ENCODE measurements at regions not wholly inside any gene's neighbourhood (a gene's known extent, or its start where the extent isn't known, plus 50 kb on each side); places are given as distances from the start of the nearest gene placed in this dataset.

- DNase-seq (ENCODE audit: low read depth) = no peak
Measured at GRCh38 chr13:65882810-65883209, 1347.3 kb downstream of the PCDH9 start.

- no peak for DNase-seq (ENCODE audit: low read depth)
Measured at GRCh38 chr13:65881561-65882155, 1348.5 kb downstream of the PCDH9 start.

DNA sequence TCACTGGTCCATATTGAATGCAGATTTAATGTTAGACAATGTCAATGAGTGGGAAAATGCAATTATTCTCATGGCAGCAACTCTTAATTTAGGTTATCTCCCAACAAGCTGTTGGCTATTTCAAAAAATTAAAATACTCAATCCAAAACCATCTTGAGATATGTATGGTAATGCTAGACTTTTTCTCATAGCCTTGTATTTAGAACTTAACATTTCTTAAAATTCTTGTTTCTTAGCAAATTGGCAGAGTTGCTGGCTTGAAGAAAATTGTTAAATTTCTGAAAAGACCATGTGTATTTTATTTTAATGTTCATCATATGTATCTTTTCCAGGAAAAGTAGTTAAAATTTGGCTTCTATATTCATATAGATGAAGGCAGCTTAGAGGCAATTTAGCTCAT is 1355.1 kb downstream of the PCDH9 start:
- DNase-seq (ENCODE audit: low read depth) = no peak

DNA sequence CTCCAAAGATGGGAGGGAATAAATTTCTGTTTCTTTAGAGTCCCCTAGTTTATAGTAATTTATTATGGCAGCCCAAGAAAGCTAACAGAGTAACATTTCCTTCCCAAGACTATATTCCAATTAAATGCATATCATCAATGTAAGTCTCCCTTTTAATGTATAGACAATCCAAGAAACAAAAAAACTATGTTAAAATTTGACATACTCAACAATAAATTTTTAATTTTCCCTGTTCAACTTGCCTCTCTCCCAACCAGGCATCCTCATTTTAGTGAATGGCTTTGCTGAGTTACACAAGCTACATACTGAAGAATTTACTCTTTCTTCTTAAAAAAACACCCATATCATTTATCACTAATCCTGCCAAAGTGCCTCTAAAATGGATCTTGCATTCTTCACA is 1357.7 kb downstream of the PCDH9 start:
- DNase-seq (ENCODE audit: low read depth) = no peak

- no peak for DNase-seq (ENCODE audit: low read depth)
Measured at GRCh38 chr13:65868884-65869283, 1361.3 kb downstream of the PCDH9 start.

DNA sequence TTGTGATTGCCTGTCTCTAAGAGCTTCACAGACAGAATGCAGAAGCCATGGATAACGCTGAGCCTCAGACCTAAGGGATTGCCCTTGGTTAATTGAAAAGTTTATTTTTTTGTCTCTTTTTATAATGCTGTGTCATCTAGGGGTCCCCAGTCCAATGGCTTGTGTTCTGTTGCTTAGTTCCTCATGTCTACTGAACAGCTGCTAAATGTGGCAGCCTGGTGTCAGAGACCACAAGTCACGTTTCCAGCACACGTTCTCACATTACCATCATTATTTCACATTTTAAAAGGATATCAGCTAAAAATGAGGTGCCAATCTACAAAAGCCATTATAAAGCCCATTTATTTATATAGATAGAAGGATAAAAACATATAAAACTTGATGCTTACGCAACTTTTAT is 1362.0 kb downstream of the PCDH9 start:
- no peak for DNase-seq (ENCODE audit: low read depth)

- no peak for DNase-seq (ENCODE audit: low read depth)
Measured at GRCh38 chr13:65866138-65866537, 1364.0 kb downstream of the PCDH9 start.

- DNase-seq (ENCODE audit: low read depth) = no peak
Measured at GRCh38 chr13:65865206-65865605, 1364.9 kb downstream of the PCDH9 start.

DNA sequence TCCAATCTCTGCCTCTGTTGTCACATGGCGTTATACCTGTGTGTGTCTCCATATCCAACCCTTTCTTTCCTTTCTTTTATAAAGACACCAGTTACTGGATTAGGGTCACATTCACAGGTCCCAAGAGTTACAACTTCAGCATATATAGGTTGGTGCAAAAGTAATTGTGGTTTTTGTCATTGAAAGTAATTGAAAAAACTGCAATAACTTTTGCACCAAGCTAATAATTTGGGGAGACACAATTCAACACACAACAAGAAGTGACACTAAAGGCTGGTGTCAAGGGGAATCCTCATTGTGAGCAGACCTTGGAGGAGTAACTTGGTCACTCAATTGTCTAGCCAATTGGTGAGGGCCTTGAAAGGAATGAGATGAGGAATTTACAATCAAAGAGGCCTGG is 1366.1 kb downstream of the PCDH9 start:
- DNase-seq (ENCODE audit: low read depth) = no peak

DNA sequence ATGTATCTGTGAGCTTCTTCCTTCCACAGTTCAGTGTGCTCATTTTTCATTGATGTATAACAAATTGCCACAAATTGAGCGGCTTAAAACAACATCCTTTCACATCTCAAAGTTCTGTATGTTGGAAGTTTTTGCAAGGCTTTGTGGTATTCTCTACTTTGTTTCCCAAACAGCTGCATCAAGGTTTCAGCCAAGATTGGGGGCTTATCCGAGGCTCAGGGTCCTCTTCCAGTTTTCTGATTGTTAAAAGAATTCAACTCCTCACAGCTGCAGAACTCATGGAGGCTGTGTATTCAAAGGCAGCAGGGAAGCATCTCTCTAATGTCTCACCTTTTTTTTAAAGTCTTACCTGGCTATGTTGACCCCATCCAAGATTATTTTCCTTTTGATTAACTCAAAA is 1369.8 kb downstream of the PCDH9 start:
- no peak for DNase-seq (ENCODE audit: low read depth)

- no peak for DNase-seq (ENCODE audit: low read depth)
Measured at GRCh38 chr13:65857942-65858565, 1372.1 kb downstream of the PCDH9 start.

DNA sequence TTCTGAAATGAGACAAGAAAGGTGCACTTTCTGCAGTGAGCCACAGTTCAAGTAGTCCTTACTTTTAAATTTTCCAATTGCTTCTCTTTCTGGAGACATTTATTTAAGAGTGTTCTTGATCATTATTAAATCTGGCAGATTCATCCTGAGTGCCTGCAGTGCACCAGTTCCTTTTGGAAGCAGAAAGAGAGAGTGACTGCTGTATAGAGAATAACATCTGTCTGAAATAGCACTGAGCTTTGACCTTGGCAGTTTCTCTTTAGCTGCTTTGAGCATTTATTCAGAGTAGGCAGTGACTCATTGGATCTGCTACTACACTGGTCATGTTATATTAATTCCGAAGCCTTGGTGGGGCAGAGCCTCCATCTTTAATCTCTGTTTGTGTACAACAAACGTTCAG is 1373.7 kb downstream of the PCDH9 start:
- DNase-seq (ENCODE audit: low read depth) = no peak

DNA sequence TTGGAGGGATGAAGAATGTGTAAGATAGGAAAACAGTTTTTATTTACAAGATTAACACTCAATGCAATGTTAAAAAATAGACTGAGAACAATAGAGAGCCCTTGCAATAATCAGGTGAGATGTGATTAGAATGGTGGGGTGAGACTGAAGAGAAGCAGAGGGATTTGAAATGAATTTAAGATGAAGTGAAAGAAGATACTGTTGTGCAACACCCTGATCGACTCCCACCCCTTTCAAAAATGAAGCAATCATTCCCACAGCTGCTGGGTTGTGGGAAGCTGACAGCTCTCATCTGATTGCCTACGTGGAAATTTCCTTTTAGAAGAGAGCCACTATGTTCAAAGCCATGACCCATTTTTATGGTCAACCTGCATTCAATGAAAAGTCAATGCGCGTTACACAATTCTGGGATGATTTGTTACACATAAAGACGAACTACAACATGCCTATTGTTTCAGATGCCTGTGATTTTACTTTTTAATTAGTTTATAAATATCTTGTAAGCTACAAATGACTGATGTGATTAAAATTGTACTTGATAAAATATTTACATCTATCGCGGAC is 1374.8 kb downstream of the PCDH9 start:
- DNase-seq (ENCODE audit: low read depth) = no peak

GRCh38 chr13:65854431-65854830 is 1375.7 kb downstream of the PCDH9 start:
- DNase-seq (ENCODE audit: low read depth) = no peak

GRCh38 chr13:65844266-65844841 is 1385.8 kb downstream of the PCDH9 start:
- DNase-seq (ENCODE audit: low read depth) = no peak

DNA sequence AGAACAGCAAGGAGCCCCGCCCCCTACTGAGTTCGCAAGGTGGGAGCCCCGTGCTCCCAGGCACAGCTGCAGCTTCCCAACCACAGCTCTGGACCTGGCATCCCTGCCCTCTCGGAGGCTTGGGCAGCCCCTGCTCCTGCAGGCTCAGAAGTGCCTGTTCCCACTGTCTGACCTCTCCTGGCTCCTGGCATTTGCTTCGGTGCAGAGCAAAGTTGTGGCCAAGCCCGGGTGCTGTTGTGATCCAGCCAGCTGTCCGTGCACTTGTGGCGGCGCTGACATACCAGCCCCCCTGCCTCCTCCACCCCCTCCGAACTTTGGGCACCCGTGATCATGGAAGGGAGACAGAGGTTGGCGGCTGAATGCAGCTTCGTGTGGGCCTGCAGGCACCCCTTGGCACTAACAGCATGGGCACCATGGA is 1386.8 kb downstream of the PCDH9 start:
- no peak for DNase-seq (ENCODE audit: low read depth)

GRCh38 chr13:65841156-65841555 is 1389.0 kb downstream of the PCDH9 start:
- DNase-seq (ENCODE audit: low read depth) = no peak

GRCh38 chr13:65836066-65836465 is 1394.1 kb downstream of the PCDH9 start:
- DNase-seq (ENCODE audit: low read depth) = no peak

- no peak for DNase-seq (ENCODE audit: low read depth)
Measured at GRCh38 chr13:65834897-65835296, 1395.2 kb downstream of the PCDH9 start.

GRCh38 chr13:65830411-65831205 is 1399.5 kb downstream of the PCDH9 start:
- DNase-seq (ENCODE audit: low read depth) = no peak

GRCh38 chr13:65829241-65830008 is 1400.7 kb downstream of the PCDH9 start:
- no peak for DNase-seq (ENCODE audit: low read depth)

- DNase-seq (ENCODE audit: low read depth) = no peak
Measured at GRCh38 chr13:65826657-65827056, 1403.5 kb downstream of the PCDH9 start.
